ENCODE measurements at regions not wholly inside any gene's neighbourhood (a gene's known extent, or its start where the extent isn't known, plus 50 kb on each side); places are given as distances from the start of the nearest gene placed in this dataset.
A peak's percentile ranks its signal among the peaks of the same experiment; 100 is the strongest.

- Histone ChIP-seq H2AK5ac (ENCODE audit: low read depth, low read length) (no peak overlapping the region), H4K91ac (replicated peaks; ENCODE audit: insufficient read length, low read length) (no peak overlapping the region), H2BK15ac (ENCODE audit: low read length) (no peak overlapping the region), H3K4me3 (ENCODE audit: extremely low read depth in 1 of 4, insufficient read depth in 2 of 4, low read depth in 3 of 4, low read length in 4 of 4) (no peak overlapping the region), H3K4me2 (ENCODE audit: insufficient read depth in 1 of 2, low read depth in 2 of 2, low read length in 2 of 2) (no peak overlapping the region), H3K14ac (ENCODE audit: insufficient read length) (no peak overlapping the region), H3K79me1 (ENCODE audit: low read depth, low read length) (no peaks in the 10 kb centered on the region), H3K36me3 (ENCODE audit: control insufficient read depth in 2 of 4, insufficient read depth in 4 of 4, low read length in 3 of 4) (no peaks in the 10 kb centered on the region), H3K79me2 (ENCODE audit: control insufficient read depth in 1 of 2, insufficient read depth in 2 of 2, low read length in 2 of 2) (no peaks in the 10 kb centered on the region), H3K56ac (replicated peaks; ENCODE audit: insufficient read length, low read depth, low read length) (no peak overlapping the region), H3K9me3 (ENCODE audit: insufficient read depth in 2 of 2, low read depth in 1 of 2, low read length in 1 of 2) (no peaks in the 10 kb centered on the region; a peak in 1 of 4 replicates), H2BK12ac (ENCODE audit: low read depth, low read length) (no peak overlapping the region), H3K18ac (ENCODE audit: extremely low read depth, low read length) (no peak overlapping the region), H3K27ac (ENCODE audit: low read depth, low read length) (no peak overlapping the region), H3K4ac (replicated peaks; ENCODE audit: insufficient read length, low read depth, low read length) (no peak overlapping the region), H4K8ac (ENCODE audit: extremely low read depth, insufficient read depth, low read length) (no peak overlapping the region), H4K5ac (ENCODE audit: insufficient read length, low read depth, low read length) (no peak overlapping the region), H2BK20ac (ENCODE audit: low read length) (no peak overlapping the region), H2AFZ (ENCODE audit: low read length) (0 out of 2 replicates have a peak overlapping the region, but pooled peaks have one; percentile 37), H2BK120ac (replicated peaks; ENCODE audit: low read depth, low read length) (no peak overlapping the region), H3K27me3 (replicated peaks in 1 of 4; ENCODE audit: control insufficient read depth in 3 of 4, extremely low read depth in 1 of 4, insufficient read depth in 3 of 4, low read length in 3 of 4) (no peaks in the 10 kb centered on the region), H3K23ac (ENCODE audit: insufficient read length) (no peak overlapping the region), H2BK5ac (ENCODE audit: low read depth, low read length) (no peak overlapping the region), H3K9ac (replicated peaks in 1 of 4; ENCODE audit: extremely low read depth in 1 of 4, low read depth in 3 of 4, low read length in 3 of 4) (no peak overlapping the region), H3K23me2 (ENCODE audit: low read depth, low read length) (no peaks in the 10 kb centered on the region), H3K4me1 (replicated peaks in 1 of 4; ENCODE audit: control insufficient read depth in 3 of 4, insufficient read depth in 4 of 4, low read length in 3 of 4) (peaks cover 0 to 2% (median 0%) of the 10 kb centered on the region in 4 experiments; a peak in 1 of 7 replicates), H4K20me1 (replicated peaks in 1 of 2; ENCODE audit: control insufficient read depth in 1 of 2, insufficient read depth in 2 of 2, low read length in 2 of 2) (no peaks in the 10 kb centered on the region)
- WGBS, 2 experiments (ENCODE audit: extremely low coverage in 1 of 2, insufficient coverage in 1 of 2, insufficient read length in 1 of 2, insufficient replicate concordance in 2 of 2, low coverage in 1 of 2, low lambda C conversion rate in 2 of 2, missing lambda C conversion rate in 1 of 2), result 36% methylated on average over 7 of the region's 7 CpGs; no CpG with 5 or more reads in 1 of the 2 experiments
- CTCF ChIA-PET (ENCODE audit: partially characterized antibody), result interaction anchor here (0.6 to 2.2 kb wide), 19 partner anchors 8 to 676 kb away, joined by 3 to 7 read pairs (median 4); no protein-coding TSS in a partner anchor
- POLR2A ChIA-PET (ENCODE audit: partially characterized antibody), result no interaction called here
- DNase-seq (ENCODE audit: low read depth in 1 of 2, low spot score in 2 of 2) (no peak), FAIRE-seq (peak; percentile 93)
- TF ChIP-seq HDAC2 (IDR thresholded peaks at IDR 0.05; ENCODE audit: borderline replicate concordance in 1 of 2, low read depth in 2 of 2, low read length in 2 of 2), result no peak
- TF ChIP-seq CBX8 (IDR thresholded peaks at IDR 0.05; ENCODE audit: borderline replicate concordance, low read depth, low read length), result no peak
- no peak for TF ChIP-seq SIN3A (conservative IDR thresholded peaks at IDR 0.05 in 1 of 2, IDR thresholded peaks at IDR 0.05 in 1 of 2; ENCODE audit: low read depth in 1 of 2, low read length in 2 of 2)
- no peak for TF ChIP-seq MAX (IDR thresholded peaks at IDR 0.05)
- peak; percentile 54 to 74 (median 67) for TF ChIP-seq CTCF (IDR thresholded peaks at IDR 0.05; ENCODE audit: control extremely low read depth in 1 of 3, insufficient read depth in 1 of 3, low read depth in 1 of 3, low read length in 3 of 3)
- TF ChIP-seq RAD21 (IDR thresholded peaks at IDR 0.05 in 1 of 2, conservative IDR thresholded peaks at IDR 0.05 in 1 of 2; ENCODE audit: low read depth in 2 of 2, low read length in 2 of 2), result peak; percentile 65 to 66
Measured at GRCh38 chr5:61817472-61818326, 485.6 kb downstream of the ZSWIM6 start.
